Nephron (organoid): ENCODE measurements at regions not wholly inside any gene's neighbourhood (a gene's known extent, or its start where the extent isn't known, plus 50 kb on each side); places are given as distances from the start of the nearest gene placed in this dataset.
A peak's percentile ranks its signal among the peaks of the same experiment; 100 is the strongest.

Source experiments
- H3K27ac Mint-ChIP-seq, 3 experiments: 2 replicates each; pipeline ENCODE4 v1.8.0; 2020; ENCODE audit warnings: mixed read lengths in 3 of 3, mild to moderate bottlenecking in 2 of 3, moderate library complexity in 1 of 3
- H3K27me3 Mint-ChIP-seq: 2 replicates; pipeline ENCODE4 v1.8.0; 2021; ENCODE audit warnings: low read depth, mild to moderate bottlenecking, moderate library complexity, mixed read lengths
- H3K36me3 Mint-ChIP-seq: 2 replicates; pipeline ENCODE4 v1.8.0; 2020; ENCODE audit warnings: low read depth, mixed read lengths
- H3K4me1 Mint-ChIP-seq: 2 replicates; pipeline ENCODE4 v1.8.0; 2020; ENCODE audit warnings: mixed read lengths
- H3K4me3 Mint-ChIP-seq, 3 experiments: 2 replicates each; pipeline ENCODE4 v1.8.0; 2020; ENCODE audit warnings: mild to moderate bottlenecking in 3 of 3, mixed read lengths in 3 of 3, moderate library complexity in 2 of 3
- H3K9me3 Mint-ChIP-seq: 2 replicates; pipeline ENCODE4 v1.8.0; 2020; ENCODE audit warnings: mixed read lengths
- TF ChIP-seq, protein P1 (sequence below), 3 experiments: fragments of 200-600 bp; sonication (generic); IDR thresholded peaks; one replicate each; pipeline ENCODE4 v1.5.0; 2021; ENCODE audit warnings: antibody characterized with exemption in 3 of 3; ENCODE audit not compliant: unreplicated experiment in 3 of 3

DNA sequence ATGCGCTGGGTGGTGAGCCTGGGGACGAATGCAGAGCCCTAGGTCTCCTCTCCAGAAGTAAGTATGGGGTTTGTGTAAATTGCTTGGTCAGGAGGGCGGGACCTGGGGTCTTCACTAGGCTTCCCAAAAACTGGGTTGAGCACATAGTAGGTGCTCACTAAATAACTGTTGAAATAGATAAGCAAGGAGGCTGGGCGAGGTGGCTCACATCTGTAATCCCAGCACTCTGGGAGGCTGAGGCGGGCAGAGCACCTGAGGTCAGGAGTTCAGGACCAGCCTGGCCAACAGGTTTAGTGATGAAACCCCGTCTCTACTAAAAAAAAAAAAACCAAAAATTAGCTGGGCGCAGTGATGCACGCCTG is 163.9 kb upstream of the IER5L start:
- Mint-ChIP-seq H3K27ac (peak overlapping the region in 2 of 3 experiments; percentile 49 to 54), H3K36me3 (no peaks in the 10 kb centered on the region), H3K9me3 (no peaks in the 10 kb centered on the region), H3K4me1 (peaks cover 14% of the 10 kb centered on the region), H3K27me3 (peaks cover 4% of the 10 kb centered on the region), H3K4me3 (no peak overlapping the region)
- TF ChIP-seq, protein P1, sequence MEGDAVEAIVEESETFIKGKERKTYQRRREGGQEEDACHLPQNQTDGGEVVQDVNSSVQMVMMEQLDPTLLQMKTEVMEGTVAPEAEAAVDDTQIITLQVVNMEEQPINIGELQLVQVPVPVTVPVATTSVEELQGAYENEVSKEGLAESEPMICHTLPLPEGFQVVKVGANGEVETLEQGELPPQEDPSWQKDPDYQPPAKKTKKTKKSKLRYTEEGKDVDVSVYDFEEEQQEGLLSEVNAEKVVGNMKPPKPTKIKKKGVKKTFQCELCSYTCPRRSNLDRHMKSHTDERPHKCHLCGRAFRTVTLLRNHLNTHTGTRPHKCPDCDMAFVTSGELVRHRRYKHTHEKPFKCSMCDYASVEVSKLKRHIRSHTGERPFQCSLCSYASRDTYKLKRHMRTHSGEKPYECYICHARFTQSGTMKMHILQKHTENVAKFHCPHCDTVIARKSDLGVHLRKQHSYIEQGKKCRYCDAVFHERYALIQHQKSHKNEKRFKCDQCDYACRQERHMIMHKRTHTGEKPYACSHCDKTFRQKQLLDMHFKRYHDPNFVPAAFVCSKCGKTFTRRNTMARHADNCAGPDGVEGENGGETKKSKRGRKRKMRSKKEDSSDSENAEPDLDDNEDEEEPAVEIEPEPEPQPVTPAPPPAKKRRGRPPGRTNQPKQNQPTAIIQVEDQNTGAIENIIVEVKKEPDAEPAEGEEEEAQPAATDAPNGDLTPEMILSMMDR (IDR thresholded peaks at IDR 0.05; ENCODE audit: unreplicated experiment in 3 of 3): no peak

DNA sequence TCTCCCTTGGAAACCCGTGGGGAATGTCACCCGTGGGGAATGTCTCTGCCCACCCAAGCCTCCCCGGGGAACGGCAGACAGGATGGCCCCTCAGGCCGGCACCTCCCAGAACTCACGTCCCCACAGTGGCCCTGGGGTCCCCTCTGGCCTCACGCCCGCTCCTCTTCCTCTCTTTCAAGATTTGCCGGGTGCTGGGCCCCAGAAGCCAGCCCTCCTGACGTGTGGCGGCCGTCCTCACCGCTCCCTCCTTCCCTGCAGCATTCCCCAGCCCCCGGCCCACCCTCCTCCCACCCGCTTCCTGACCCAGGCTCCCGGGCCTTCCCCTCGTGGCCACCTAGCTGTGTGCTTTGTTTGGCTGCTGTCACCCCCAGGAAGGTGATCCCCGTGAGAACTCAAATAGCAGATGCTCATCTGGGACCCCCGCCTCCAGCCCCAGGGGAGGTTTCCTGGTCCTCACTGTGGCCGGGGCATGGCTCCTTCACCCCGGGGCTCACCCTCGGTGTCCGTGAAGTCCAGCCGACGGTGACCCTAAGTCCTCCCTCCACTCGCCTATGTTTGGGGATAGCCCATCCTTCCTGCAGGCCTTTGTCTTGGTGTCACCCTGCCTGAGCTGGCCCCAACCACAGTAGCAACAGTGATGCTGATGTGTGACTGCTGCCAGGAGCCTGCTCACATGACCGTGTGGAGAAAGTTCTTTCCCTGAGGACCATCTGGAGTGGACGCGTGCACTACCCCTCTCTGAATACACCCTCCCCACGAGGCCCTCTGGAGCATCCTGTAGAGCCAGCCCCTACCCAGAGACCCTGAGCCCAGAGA is 163.3 kb upstream of the IER5L start:
- Mint-ChIP-seq H3K4me3 (no peak overlapping the region), H3K27me3 (peaks cover 4% of the 10 kb centered on the region), H3K4me1 (peaks cover 19% of the 10 kb centered on the region), H3K9me3 (no peaks in the 10 kb centered on the region), H3K27ac (peak overlapping the region in 2 of 3 experiments; percentile 49 to 54), H3K36me3 (no peaks in the 10 kb centered on the region)
- TF ChIP-seq, protein P1 (IDR thresholded peaks at IDR 0.05; ENCODE audit: unreplicated experiment in 3 of 3): no peak

DNA sequence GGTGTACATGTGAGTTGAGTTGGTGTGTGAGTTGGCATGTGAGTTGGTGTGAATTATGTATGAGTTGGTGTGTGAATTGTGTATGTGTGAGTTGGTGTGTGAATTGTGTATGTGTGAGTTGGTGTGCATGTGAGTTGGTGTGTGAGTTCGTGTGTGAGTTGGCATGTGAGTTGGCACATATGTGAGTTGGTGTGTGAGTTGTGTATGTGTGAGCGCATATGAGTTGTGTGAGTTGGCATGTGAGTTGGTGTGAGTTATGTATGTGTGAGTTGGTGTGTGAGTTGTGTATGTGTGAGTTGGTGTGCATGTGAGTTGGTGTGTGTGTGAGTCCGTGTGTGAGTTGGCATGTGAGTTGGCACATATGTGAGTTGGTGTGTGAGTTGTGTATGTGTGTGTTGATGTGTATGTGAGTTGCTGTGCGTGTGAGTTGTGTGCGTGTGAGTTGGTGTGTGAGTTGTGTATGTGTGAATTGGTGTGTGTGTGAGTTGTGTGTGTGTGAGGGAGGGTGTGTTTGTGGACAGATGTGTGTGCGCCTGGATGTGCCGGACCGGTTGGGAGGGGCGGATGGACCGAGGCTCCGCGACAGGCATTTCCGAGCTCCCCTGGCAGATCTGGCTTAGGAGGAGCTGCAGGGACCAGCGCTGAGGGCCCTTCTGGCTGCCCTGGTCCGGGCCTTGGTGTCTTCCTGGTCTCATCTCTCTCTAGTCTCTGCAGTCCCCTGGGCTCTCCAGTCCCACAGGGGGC is 162.5 kb upstream of the IER5L start:
- H3K27me3 Mint-ChIP-seq: peaks cover 4% of the 10 kb centered on the region
- TF ChIP-seq, protein P1 (IDR thresholded peaks at IDR 0.05; ENCODE audit: unreplicated experiment in 3 of 3): no peak

DNA sequence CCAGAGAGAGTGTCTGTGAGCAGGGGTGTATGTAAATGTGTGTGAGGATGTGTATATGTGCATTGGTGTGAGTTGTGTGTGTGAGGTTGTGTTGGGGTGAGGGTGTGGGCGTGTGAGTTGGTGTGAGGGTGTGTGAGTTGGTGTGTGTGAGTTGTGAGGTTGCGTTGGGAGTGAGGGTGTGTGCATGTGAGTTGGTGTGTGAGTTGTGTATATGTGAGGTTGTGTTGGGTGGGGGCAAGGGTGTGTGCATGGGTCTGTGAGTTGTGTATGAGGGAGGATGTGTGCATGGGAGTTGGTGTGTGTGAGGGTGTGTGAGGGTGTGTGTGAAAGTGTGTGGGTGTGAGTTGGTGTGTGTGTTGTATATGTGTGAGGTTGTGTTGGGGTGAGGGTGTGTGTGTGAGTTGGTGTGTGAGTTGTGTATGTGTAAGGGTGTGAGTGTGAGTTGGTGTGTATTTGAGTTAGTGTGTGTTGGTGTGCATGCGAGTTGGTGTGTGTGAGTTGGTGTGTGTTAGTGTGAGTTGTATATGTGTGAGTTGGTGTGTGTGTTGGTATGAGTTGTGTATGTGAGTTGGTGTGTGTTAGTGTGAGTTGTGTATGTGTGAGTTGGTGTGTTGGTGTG is 161.6 kb upstream of the IER5L start:
- H3K27ac Mint-ChIP-seq: no peak overlapping the region
- H3K9me3 Mint-ChIP-seq: no peaks in the 10 kb centered on the region
- H3K27me3 Mint-ChIP-seq: peaks cover 4% of the 10 kb centered on the region
- H3K36me3 Mint-ChIP-seq: no peaks in the 10 kb centered on the region
- H3K4me1 Mint-ChIP-seq: peaks cover 35% of the 10 kb centered on the region
- TF ChIP-seq, protein P1 (IDR thresholded peaks at IDR 0.05; ENCODE audit: unreplicated experiment in 3 of 3): no peak
- no peak overlapping the region for H3K4me3 Mint-ChIP-seq

More for the DNA sequence above, 162.5 kb upstream of the IER5L start:
- Mint-ChIP-seq H3K9me3 (no peaks in the 10 kb centered on the region), H3K4me1 (peaks cover 26% of the 10 kb centered on the region), H3K4me3 (no peak overlapping the region), H3K36me3 (no peaks in the 10 kb centered on the region), H3K27ac (no peak overlapping the region)

DNA sequence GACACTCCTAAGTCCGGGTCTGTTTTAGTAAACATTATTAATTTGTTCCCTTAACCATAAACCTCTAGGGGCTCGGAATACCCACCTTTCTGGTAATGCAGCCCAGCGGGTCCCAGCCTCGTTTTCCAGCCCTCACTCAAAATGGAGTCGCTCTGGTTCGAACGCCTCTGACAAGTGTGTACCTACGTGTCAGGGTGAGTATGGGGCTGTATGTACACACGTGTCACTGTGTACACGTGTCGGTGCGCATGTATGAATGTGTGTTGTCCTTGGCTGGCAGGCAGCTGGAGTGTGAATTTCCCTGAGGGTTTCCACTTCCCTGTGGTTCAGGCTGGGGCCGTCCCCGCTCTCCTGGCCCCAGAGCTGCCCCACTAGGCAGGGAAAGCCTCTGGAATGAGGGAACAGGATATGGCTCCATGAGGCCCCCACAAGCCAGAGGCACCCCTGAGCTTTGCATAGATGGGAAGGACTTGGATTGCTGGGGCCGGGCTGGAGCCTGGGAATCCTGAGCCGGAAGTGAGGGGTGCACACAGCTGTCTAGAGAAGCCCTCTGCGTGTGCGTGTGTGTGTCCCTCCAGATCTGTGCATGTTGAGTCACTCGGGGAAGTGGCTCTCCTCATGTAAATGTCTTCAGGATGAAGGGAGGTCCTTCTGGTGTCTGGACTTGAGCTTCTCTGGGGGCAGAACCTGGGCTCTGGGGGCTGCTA is 160.8 kb upstream of the IER5L start:
- Mint-ChIP-seq H3K36me3 (no peaks in the 10 kb centered on the region), H3K9me3 (no peaks in the 10 kb centered on the region), H3K27ac (no peak overlapping the region), H3K27me3 (peaks cover 4% of the 10 kb centered on the region), H3K4me3 (peak overlapping the region in 1 of 3 experiments; percentile 13), H3K4me1 (peaks cover 42% of the 10 kb centered on the region)
- TF ChIP-seq, protein P1 (IDR thresholded peaks at IDR 0.05; ENCODE audit: unreplicated experiment in 3 of 3): no peak
